Heart left ventricle (tissue), 13 donors: ENCODE measurements at regions not wholly inside any gene's neighbourhood (a gene's known extent, or its start where the extent isn't known, plus 50 kb on each side); places are given as distances from the start of the nearest gene placed in this dataset.

ENCODE experiments used
- POLR2A ChIP-seq, 2 donors: fragments of 450-650 bp; IDR thresholded peaks; one replicate each; pipeline ENCODE4 v1.6.1; 2017; ENCODE audit warnings: antibody characterized with exemption in 2 of 2, mild to moderate bottlenecking in 2 of 2, moderate library complexity in 2 of 2
- TF ChIP-seq, protein P1 (sequence below), 12 donors: fragments of 200-600 bp; sonication (generic) in 4 of 12; IDR thresholded peaks; one replicate each; pipeline versions ENCODE4 v1.5.0 to v1.8.0; 2018 to 2022; ENCODE audit warnings: antibody characterized with exemption in 12 of 12, mild to moderate bottlenecking in 5 of 12
- donor health status: ischemic (EF 13 %, LVEDD 7.1; RV severe dilation, severe dysfunction).
- donor health status: DM: no; HTN: yes; CAD: no.
- donor health status: DM: no; HTN: no; CAD: no.
- donor health status: ischemic (EF 25% LVEDD 6.9; RV normal size, moderate dysfunction).
- donor health status: ischemic (EF 25% LVEDD 5.7; RV mildly dilated, moderate dysfunction).
- donor health status: ischemic (EF 35%, LVEDD 5.7; RV mildly dilated, moderate dysfunction).
- donor health status: nonischemic (EF 11% LVEDD 7.7; RV severe dilation, severe dysfunction).
- donor health status: DM: yes; HTN: yes; CAD: no.
- donor health status: PGD.
- donor health status: ischemic (EF 29% LVEDD 5.4; RV normal size, mild dysfunction).
- donor health status: nonischemic (EF 23%, LVEDD 6.1; RV moderate dilation, normal function).

DNA sequence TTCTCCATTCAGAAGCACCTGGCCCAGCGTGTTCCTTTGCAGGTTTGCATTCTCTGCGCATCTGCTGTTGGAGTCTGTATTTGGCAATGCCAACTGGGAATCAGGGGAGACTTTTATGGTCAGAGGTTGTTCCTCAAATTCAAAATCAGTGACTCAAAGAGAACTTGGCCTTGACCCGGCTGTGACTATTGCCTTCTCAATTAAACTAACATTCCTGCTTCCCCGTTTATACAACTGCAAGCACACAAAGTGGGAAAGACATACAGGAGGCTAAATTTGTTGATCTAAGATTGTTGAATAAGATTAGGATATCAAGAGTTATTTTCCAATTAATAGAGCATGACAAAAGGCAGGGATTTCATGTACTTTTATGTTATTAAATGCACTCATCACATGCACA lies 402.4 kb upstream of the IRX2 start:
- TF ChIP-seq, protein P1, sequence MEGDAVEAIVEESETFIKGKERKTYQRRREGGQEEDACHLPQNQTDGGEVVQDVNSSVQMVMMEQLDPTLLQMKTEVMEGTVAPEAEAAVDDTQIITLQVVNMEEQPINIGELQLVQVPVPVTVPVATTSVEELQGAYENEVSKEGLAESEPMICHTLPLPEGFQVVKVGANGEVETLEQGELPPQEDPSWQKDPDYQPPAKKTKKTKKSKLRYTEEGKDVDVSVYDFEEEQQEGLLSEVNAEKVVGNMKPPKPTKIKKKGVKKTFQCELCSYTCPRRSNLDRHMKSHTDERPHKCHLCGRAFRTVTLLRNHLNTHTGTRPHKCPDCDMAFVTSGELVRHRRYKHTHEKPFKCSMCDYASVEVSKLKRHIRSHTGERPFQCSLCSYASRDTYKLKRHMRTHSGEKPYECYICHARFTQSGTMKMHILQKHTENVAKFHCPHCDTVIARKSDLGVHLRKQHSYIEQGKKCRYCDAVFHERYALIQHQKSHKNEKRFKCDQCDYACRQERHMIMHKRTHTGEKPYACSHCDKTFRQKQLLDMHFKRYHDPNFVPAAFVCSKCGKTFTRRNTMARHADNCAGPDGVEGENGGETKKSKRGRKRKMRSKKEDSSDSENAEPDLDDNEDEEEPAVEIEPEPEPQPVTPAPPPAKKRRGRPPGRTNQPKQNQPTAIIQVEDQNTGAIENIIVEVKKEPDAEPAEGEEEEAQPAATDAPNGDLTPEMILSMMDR (IDR thresholded peaks at IDR 0.05), result no peak
- no peak for TF ChIP-seq POLR2A (IDR thresholded peaks at IDR 0.05)
